ENCODE measurements at regions not wholly inside any gene's neighbourhood (a gene's known extent, or its start where the extent isn't known, plus 50 kb on each side); places are given as distances from the start of the nearest gene placed in this dataset.

- TF ChIP-seq SOX6 (IDR thresholded peaks at IDR 0.05) (no peak), SOX6 (CRISPR knock-in tag; IDR thresholded peaks at IDR 0.05) (no peak)
These were observed 550.7 kb downstream of the PTPRU start (continued) for GRCh38 chr1:29786791-29787732.

- H3K27me3 ChIP-seq (ENCODE audit: control insufficient read depth in 1 of 2, insufficient read depth in 2 of 2, low read length in 2 of 2), result peaks cover 0 to 7% of the 10 kb centered on the region in 2 experiments; a peak in 1 of 5 replicates
- H3K4me1 ChIP-seq (ENCODE audit: insufficient read depth, low read length), result no peaks in the 10 kb centered on the region
- no peak overlapping the region for H3K27ac ChIP-seq (ENCODE audit: extremely low read length, insufficient read depth, low read length)
- no peaks in the 10 kb centered on the region for H3K36me3 ChIP-seq (replicated peaks in 1 of 2; ENCODE audit: control insufficient read depth in 1 of 2, insufficient read depth in 2 of 2, low read length in 2 of 2)
- DNase-seq (ENCODE audit: low spot score) (no peak), FAIRE-seq (no peak), ATAC-seq (no peak)
- no peak overlapping the region for H3K9ac ChIP-seq (ENCODE audit: insufficient read depth, low read depth, low read length)
- BruUV-seq (replicated peaks), result no TSS peak
- no peak overlapping the region for H3K4me3 ChIP-seq (replicated peaks in 1 of 3; ENCODE audit: insufficient read depth in 1 of 3, low read depth in 2 of 3, low read length in 3 of 3)
- TF ChIP-seq MZF1 (CRISPR knock-in tag; IDR thresholded peaks at IDR 0.05; ENCODE audit: borderline replicate concordance) (no peak), ZNF317 (CRISPR knock-in tag; IDR thresholded peaks at IDR 0.05) (no peak), RELA (CRISPR knock-in tag; IDR thresholded peaks at IDR 0.05) (no peak), NFE2 (CRISPR knock-in tag; IDR thresholded peaks at IDR 0.05) (no peak), ZNF180 (CRISPR knock-in tag; IDR thresholded peaks at IDR 0.05; ENCODE audit: borderline replicate concordance, low read depth) (no peak), ZBTB38 (CRISPR knock-in tag; IDR thresholded peaks at IDR 0.05) (no peak), KLF6 (CRISPR knock-in tag; IDR thresholded peaks at IDR 0.05) (no peak), ZNF44 (CRISPR knock-in tag; IDR thresholded peaks at IDR 0.05) (no peak), NCOA5 (CRISPR knock-in tag; IDR thresholded peaks at IDR 0.05) (no peak), HNRNPH1 (optimal IDR thresholded peaks at IDR 0.05; ENCODE audit: low read depth, low read length) (no peak), U2AF2 (IDR thresholded peaks at IDR 0.05; ENCODE audit: low read depth, low read length) (no peak)
- no peak overlapping the region for H2AFZ ChIP-seq (ENCODE audit: low read length)
- no peak overlapping the region for H3K4me2 ChIP-seq (ENCODE audit: low read depth, low read length)
- CTCF ChIA-PET (ENCODE audit: low intra/inter-chr PET ratio, low total read pairs), result no interaction called here
- WGBS (ENCODE audit: low lambda C conversion rate), result 72% methylated on average over 2 of the region's 4 CpGs
- POLR2A ChIA-PET, result no interaction called here
- intact Hi-C loops (cut with micrococcal nuclease; ENCODE audit: unreplicated experiment), result no loop called here
- in situ Hi-C loops (cut with HindIII; ENCODE audit: extremely low pct_ligation_motif_present, low pct_unique_long_range_greater_than_20kb), result loop anchor here (10.0 kb wide), 1 partner anchor 319 kb away; no protein-coding TSS in a partner anchor
- no peaks in the 10 kb centered on the region for H3K79me2 ChIP-seq (ENCODE audit: insufficient read depth, low read length)
- H4K20me1 ChIP-seq (ENCODE audit: insufficient read depth, low read length), result no peaks in the 10 kb centered on the region
- H3K9me3 ChIP-seq (ENCODE audit: low read length), result no peaks in the 10 kb centered on the region
These were observed 549.9 kb downstream of the PTPRU start for GRCh38 chr1:29786195-29786594.
